ENCODE measurements at regions not wholly inside any gene's neighbourhood (a gene's known extent, or its start where the extent isn't known, plus 50 kb on each side); places are given as distances from the start of the nearest gene placed in this dataset.

DNA sequence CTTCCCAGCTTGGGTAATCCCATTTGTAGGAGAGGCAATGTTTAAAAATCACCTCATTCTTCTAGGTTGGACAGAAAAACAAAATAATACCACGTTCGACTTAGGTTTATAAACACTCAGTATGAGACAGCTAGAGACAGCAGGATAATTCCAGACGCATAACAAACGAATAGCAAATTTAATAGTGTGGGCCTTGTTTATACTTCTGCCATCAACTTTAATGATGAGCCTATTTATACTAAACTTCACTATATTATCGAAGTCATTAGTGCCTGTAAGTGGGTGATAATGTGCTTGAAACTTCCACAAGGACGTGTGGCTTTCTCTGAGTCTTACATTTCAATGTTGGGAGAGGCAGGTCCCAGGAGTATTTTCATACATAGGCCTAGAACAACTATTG lies 255.7 kb upstream of the PPARGC1A start:
- no peaks in the 10 kb centered on the region for H3K36me3 ChIP-seq (ENCODE audit: control insufficient read depth in 2 of 2, extremely low read depth in 1 of 2, insufficient read depth in 2 of 2, low read length in 2 of 2)
- POLR2A ChIA-PET, result no interaction called here
- H3K27ac ChIP-seq (ENCODE audit: insufficient read depth, low read depth, low read length), result no peak overlapping the region
- H3K9me1 ChIP-seq (replicated peaks; ENCODE audit: control insufficient read depth, extremely low read depth, insufficient read depth, low read length), result no peaks in the 10 kb centered on the region
- dilution Hi-C loops (cut with MboI; ENCODE audit: extremely low pct_ligation_motif_present, low sequenced_read_pairs) (no loop called here), intact Hi-C loops (cut with micrococcal nuclease) (no loop called here)
- H3K27me3 ChIP-seq (ENCODE audit: control insufficient read depth in 2 of 2, insufficient read depth in 2 of 2, low read length in 2 of 2), result no peaks in the 10 kb centered on the region
- H3K4me1 ChIP-seq (ENCODE audit: control insufficient read depth, extremely low read depth, insufficient read depth, low read length), result no peaks in the 10 kb centered on the region
- FAIRE-seq (no peak), DNase-seq (ENCODE audit: low read depth, low spot score) (no peak)
- H3K9me3 ChIP-seq (replicated peaks; ENCODE audit: control insufficient read depth, insufficient read depth, low read length), result no peaks in the 10 kb centered on the region
- H3K4me3 ChIP-seq (replicated peaks in 1 of 3; ENCODE audit: insufficient read depth in 1 of 3, low read depth in 1 of 3, low read length in 3 of 3), result no peak overlapping the region
- H3K9ac ChIP-seq (replicated peaks; ENCODE audit: extremely low read depth, insufficient read depth, low read length), result no peak overlapping the region
- H2AFZ ChIP-seq (ENCODE audit: low read depth, low read length), result no peak overlapping the region
- no peaks in the 10 kb centered on the region for H4K20me1 ChIP-seq (replicated peaks; ENCODE audit: control insufficient read depth, extremely low read depth, insufficient read depth, low read length)
- no TSS peak for BruUV-seq (replicated peaks)
- no peaks in the 10 kb centered on the region for H3K79me2 ChIP-seq (ENCODE audit: control insufficient read depth, insufficient read depth, low read length)
- TF ChIP-seq FOS (IDR thresholded peaks at IDR 0.05; ENCODE audit: borderline replicate concordance, insufficient read depth, low read length), result no peak
- TF ChIP-seq, protein P1, sequence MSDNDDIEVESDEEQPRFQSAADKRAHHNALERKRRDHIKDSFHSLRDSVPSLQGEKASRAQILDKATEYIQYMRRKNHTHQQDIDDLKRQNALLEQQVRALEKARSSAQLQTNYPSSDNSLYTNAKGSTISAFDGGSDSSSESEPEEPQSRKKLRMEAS (IDR thresholded peaks at IDR 0.05; ENCODE audit: insufficient read depth, insufficient read length), result no peak
- TF ChIP-seq EZH2 (IDR thresholded peaks at IDR 0.05; ENCODE audit: borderline replicate concordance, low read depth, low read length, severe bottlenecking), result no peak
- TF ChIP-seq, protein P2, sequence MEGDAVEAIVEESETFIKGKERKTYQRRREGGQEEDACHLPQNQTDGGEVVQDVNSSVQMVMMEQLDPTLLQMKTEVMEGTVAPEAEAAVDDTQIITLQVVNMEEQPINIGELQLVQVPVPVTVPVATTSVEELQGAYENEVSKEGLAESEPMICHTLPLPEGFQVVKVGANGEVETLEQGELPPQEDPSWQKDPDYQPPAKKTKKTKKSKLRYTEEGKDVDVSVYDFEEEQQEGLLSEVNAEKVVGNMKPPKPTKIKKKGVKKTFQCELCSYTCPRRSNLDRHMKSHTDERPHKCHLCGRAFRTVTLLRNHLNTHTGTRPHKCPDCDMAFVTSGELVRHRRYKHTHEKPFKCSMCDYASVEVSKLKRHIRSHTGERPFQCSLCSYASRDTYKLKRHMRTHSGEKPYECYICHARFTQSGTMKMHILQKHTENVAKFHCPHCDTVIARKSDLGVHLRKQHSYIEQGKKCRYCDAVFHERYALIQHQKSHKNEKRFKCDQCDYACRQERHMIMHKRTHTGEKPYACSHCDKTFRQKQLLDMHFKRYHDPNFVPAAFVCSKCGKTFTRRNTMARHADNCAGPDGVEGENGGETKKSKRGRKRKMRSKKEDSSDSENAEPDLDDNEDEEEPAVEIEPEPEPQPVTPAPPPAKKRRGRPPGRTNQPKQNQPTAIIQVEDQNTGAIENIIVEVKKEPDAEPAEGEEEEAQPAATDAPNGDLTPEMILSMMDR (IDR thresholded peaks at IDR 0.05; ENCODE audit: extremely low read depth in 1 of 2, insufficient read depth in 1 of 2, low read depth in 1 of 2, low read length in 2 of 2), result no peak
- TF ChIP-seq POLR2A (IDR thresholded peaks at IDR 0.05; ENCODE audit: low read depth, low read length), result no peak
- TF ChIP-seq GATA2 (IDR thresholded peaks at IDR 0.05; ENCODE audit: insufficient read depth, insufficient read length, low read depth, low read length), result no peak
- no peak for TF ChIP-seq JUN (IDR thresholded peaks at IDR 0.05; ENCODE audit: borderline replicate concordance, insufficient read depth, insufficient read length, low read depth)
- TF ChIP-seq POLR2AphosphoS5 (IDR thresholded peaks at IDR 0.05; ENCODE audit: insufficient read depth, low read depth, low read length), result no peak
- TF ChIP-seq MYC (IDR thresholded peaks at IDR 0.05; ENCODE audit: low read depth, low read length), result no peak
- H3K4me2 ChIP-seq (ENCODE audit: insufficient read depth, low read length), result no peak overlapping the region
- CTCF ChIA-PET, result no interaction called here

All from endothelial cell of umbilical vein (primary cell).